Fibroblast of lung (primary cell): ENCODE measurements at regions not wholly inside any gene's neighbourhood (a gene's known extent, or its start where the extent isn't known, plus 50 kb on each side); places are given as distances from the start of the nearest gene placed in this dataset.

Experiments used
- DNase-seq, 2 donors: peaks; one replicate each; pipeline versions ENCODE4 v3.0.0 to v3.0.0-alpha.2; 2010; ENCODE audit warnings: low read depth in 2 of 2
- H2AFZ ChIP-seq: 2 replicates; pipeline ENCODE4 v1.5.1; 2012; ENCODE audit warnings: low read length, control low read depth, inconsistent platforms
- H3K27ac ChIP-seq: 2 replicates; pipeline ENCODE4 v1.5.1; 2011; ENCODE audit warnings: low read length, control low read depth; ENCODE audit not compliant: insufficient read depth
- H3K27me3 ChIP-seq: 2 replicates; pipeline ENCODE4 v1.5.1; 2011; ENCODE audit warnings: mild to moderate bottlenecking, low read length; ENCODE audit not compliant: control insufficient read depth, insufficient read depth
- H3K36me3 ChIP-seq: 2 replicates; pipeline ENCODE4 v1.5.1; 2011; ENCODE audit warnings: low read length; ENCODE audit not compliant: control insufficient read depth, insufficient read depth
- H3K4me1 ChIP-seq: 2 replicates; pipeline ENCODE4 v1.5.1; 2011; ENCODE audit warnings: low read length; ENCODE audit not compliant: control insufficient read depth, insufficient read depth; ENCODE audit errors: extremely low read depth
- H3K4me2 ChIP-seq: 2 replicates; pipeline ENCODE4 v1.5.1; 2011; ENCODE audit warnings: low read length, control low read depth; ENCODE audit not compliant: insufficient read depth; ENCODE audit errors: extremely low read depth
- H3K4me3 ChIP-seq, 4 experiments: fragments of 200-600 bp in 1 of 4; sonication (generic) in 1 of 4; replicated peaks in 1 of 4; 2 replicates each; pipeline ENCODE4 v1.5.1; 2011 to 2016; ENCODE audit warnings: low read length in 4 of 4, low read depth in 3 of 4, mild to moderate bottlenecking in 3 of 4, control low read depth in 2 of 4, inconsistent platforms in 1 of 4, mixed read lengths in 1 of 4; ENCODE audit not compliant: insufficient read depth in 1 of 4; ENCODE audit errors: control extremely low read depth in 1 of 4
- H3K79me2 ChIP-seq: 2 replicates; pipeline ENCODE4 v1.5.1; 2012; ENCODE audit warnings: mild to moderate bottlenecking, low read length, inconsistent platforms; ENCODE audit not compliant: control insufficient read depth, insufficient read depth
- H3K9ac ChIP-seq: 2 replicates; pipeline ENCODE4 v1.5.1; 2011; ENCODE audit warnings: mild to moderate bottlenecking, low read length, control low read depth; ENCODE audit not compliant: insufficient read depth
- H3K9me3 ChIP-seq: 2 replicates; pipeline ENCODE4 v1.5.1; 2012; ENCODE audit warnings: low read depth, low read length; ENCODE audit not compliant: control insufficient read depth, insufficient read depth
- H4K20me1 ChIP-seq: 2 replicates; pipeline ENCODE4 v1.5.1; 2011; ENCODE audit warnings: low read length; ENCODE audit not compliant: control insufficient read depth, insufficient read depth; ENCODE audit errors: extremely low read depth
- EZH2 ChIP-seq: IDR thresholded peaks from 2 replicates; pipeline ENCODE4 v1.5.1; 2012; ENCODE audit warnings: low read length, control low read depth, mild to moderate bottlenecking; ENCODE audit errors: missing control alignments
- TF ChIP-seq, protein P1 (sequence below), 2 donors: IDR thresholded peaks in 1 of 2; conservative IDR thresholded peaks in 1 of 2; 1 replicate in 1 of 2; 2 replicates in 1 of 2; pipeline ENCODE4 v1.5.1; 2011 to 2012; ENCODE audit warnings: low read length in 2 of 2, control low read depth in 1 of 2, inconsistent platforms in 1 of 2, low read depth in 1 of 2, mild to moderate bottlenecking in 1 of 2

DNA sequence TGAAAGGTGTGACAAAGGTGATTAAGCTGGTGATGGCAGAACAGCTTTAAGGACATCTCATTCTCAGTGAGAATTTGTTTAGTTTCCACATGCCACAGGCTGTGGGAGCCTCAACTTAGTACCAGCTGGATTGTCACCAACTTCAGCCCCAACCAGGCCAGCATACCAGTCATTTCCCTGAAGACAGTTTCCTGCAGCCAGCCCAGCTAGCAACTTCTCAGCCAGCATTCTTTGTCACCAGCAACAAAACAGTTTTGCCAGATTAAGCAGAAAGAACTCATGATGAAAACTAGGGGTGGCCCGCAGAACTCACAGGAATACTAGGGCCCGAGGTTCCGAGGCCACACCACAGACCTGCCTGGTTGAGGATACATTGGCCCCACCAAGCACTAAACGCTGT, 68.8 kb upstream of the UNC5B start:
- TF ChIP-seq, protein P1, sequence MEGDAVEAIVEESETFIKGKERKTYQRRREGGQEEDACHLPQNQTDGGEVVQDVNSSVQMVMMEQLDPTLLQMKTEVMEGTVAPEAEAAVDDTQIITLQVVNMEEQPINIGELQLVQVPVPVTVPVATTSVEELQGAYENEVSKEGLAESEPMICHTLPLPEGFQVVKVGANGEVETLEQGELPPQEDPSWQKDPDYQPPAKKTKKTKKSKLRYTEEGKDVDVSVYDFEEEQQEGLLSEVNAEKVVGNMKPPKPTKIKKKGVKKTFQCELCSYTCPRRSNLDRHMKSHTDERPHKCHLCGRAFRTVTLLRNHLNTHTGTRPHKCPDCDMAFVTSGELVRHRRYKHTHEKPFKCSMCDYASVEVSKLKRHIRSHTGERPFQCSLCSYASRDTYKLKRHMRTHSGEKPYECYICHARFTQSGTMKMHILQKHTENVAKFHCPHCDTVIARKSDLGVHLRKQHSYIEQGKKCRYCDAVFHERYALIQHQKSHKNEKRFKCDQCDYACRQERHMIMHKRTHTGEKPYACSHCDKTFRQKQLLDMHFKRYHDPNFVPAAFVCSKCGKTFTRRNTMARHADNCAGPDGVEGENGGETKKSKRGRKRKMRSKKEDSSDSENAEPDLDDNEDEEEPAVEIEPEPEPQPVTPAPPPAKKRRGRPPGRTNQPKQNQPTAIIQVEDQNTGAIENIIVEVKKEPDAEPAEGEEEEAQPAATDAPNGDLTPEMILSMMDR (conservative IDR thresholded peaks at IDR 0.05 in 1 of 2, IDR thresholded peaks at IDR 0.05 in 1 of 2; ENCODE audit: low read depth in 1 of 2, low read length in 2 of 2) = no peak
- no peak for TF ChIP-seq EZH2
- no peak overlapping the region for H3K27ac ChIP-seq
- no peaks in the 10 kb centered on the region for H3K4me1 ChIP-seq
- H3K27me3 ChIP-seq = peaks cover 11% of the 10 kb centered on the region
- H4K20me1 ChIP-seq = no peaks in the 10 kb centered on the region
- no peaks in the 10 kb centered on the region for H3K36me3 ChIP-seq
- H3K9ac ChIP-seq = no peak overlapping the region
- no peaks in the 10 kb centered on the region for H3K79me2 ChIP-seq
- no peak overlapping the region for H3K4me3 ChIP-seq
- no peak overlapping the region for H3K4me2 ChIP-seq
- no peak overlapping the region for H2AFZ ChIP-seq
- H3K9me3 ChIP-seq = no peaks in the 10 kb centered on the region
- DNase-seq = no peak

DNA sequence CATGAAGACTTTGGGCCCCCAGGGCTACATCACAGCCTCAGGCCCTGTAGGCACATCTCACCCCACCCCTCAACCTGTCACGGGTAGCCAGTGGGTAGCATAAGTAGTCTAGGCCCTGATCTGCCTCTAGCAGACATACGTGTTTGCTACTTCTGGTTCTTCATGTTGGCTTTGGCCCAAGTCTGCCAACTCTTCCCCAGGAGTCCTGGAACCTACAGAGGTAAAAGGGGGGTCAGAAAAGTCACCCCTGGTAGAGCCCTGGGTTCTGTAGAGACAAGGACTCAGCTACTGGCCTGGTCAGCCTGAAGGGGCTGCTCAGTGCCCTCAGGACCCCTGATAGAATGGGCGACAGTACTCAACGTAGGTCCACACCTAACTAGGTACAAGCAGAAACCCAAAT, 67.5 kb upstream of the UNC5B start:
- Histone ChIP-seq H3K79me2 (no peaks in the 10 kb centered on the region), H3K27me3 (peaks cover 3% of the 10 kb centered on the region)

DNA sequence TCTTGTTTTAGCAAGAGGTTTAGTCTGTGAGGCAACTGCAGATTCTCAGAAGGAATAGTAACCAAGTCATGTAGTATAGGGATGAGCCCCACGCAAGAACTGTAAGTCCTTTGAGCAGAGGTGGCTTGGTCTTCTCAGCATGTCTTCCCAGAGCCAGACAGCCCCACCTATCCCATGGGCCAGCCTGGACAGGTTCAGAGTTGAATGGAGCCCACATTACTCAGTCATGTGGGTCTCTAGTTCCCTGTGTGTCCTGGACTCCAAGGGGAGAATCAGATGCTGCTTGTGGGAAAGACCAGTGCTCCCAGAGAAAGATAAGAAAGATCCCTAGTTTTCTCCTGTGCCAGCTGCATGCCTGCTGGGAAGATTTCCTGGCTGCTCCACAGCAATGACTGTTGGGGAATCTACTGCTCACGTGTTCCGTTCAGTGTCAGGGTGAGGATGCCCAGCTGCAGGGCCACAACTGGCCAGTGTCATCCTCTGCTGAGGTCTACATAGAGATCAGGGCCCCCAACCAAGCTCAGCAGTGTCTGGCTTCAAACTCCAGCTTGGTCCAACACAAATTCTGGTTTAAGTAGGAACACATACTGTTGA, 66.9 kb upstream of the UNC5B start:
- H3K79me2 ChIP-seq = no peaks in the 10 kb centered on the region
- H3K27me3 ChIP-seq = peaks cover under 1% of the 10 kb centered on the region
- no peak overlapping the region for H3K27ac ChIP-seq
- H3K4me3 ChIP-seq = no peak overlapping the region
- no peaks in the 10 kb centered on the region for H3K36me3 ChIP-seq
- TF ChIP-seq, protein P1 (conservative IDR thresholded peaks at IDR 0.05 in 1 of 2, IDR thresholded peaks at IDR 0.05 in 1 of 2; ENCODE audit: low read depth in 1 of 2, low read length in 2 of 2) = no peak
- no peak for TF ChIP-seq EZH2
- no peak overlapping the region for H3K4me2 ChIP-seq
- no peak overlapping the region for H3K9ac ChIP-seq
- H3K4me1 ChIP-seq = no peaks in the 10 kb centered on the region
- DNase-seq = no peak
- no peak overlapping the region for H2AFZ ChIP-seq
- H3K9me3 ChIP-seq = no peaks in the 10 kb centered on the region
- no peaks in the 10 kb centered on the region for H4K20me1 ChIP-seq

More for the DNA sequence above, 67.5 kb upstream of the UNC5B start:
- H3K4me3 ChIP-seq = no peak overlapping the region
- H2AFZ ChIP-seq = no peak overlapping the region
- TF ChIP-seq EZH2 = no peak
- H4K20me1 ChIP-seq = no peaks in the 10 kb centered on the region
- no peak overlapping the region for H3K9ac ChIP-seq
- H3K4me1 ChIP-seq = no peaks in the 10 kb centered on the region
- H3K27ac ChIP-seq = no peak overlapping the region
- H3K4me2 ChIP-seq = no peak overlapping the region
- H3K36me3 ChIP-seq = no peaks in the 10 kb centered on the region
- no peaks in the 10 kb centered on the region for H3K9me3 ChIP-seq
- no peak for DNase-seq
